Peyer's patch (tissue), 4 donors: ENCODE measurements at regions not wholly inside any gene's neighbourhood (a gene's known extent, or its start where the extent isn't known, plus 50 kb on each side); places are given as distances from the start of the nearest gene placed in this dataset.

Experiments
- CTCF ChIP-seq, 6 experiments: fragments of 450-650 bp in 4 of 6; fragments of 200-600 bp in 2 of 6; sonication (generic) in 1 of 6; IDR thresholded peaks; one replicate each; pipeline ENCODE4 v1.5.1; 2017 to 2019; ENCODE audit warnings: antibody characterized with exemption in 6 of 6, mild to moderate bottlenecking in 3 of 6, moderate library complexity in 1 of 6
- POLR2A ChIP-seq, 2 donors: fragments of 450-650 bp; IDR thresholded peaks; one replicate each; pipeline ENCODE4 v1.5.1; 2017; ENCODE audit warnings: antibody characterized with exemption in 2 of 2, mild to moderate bottlenecking in 2 of 2, moderate library complexity in 2 of 2

- TF ChIP-seq CTCF (IDR thresholded peaks at IDR 0.05) (no peak), POLR2A (IDR thresholded peaks at IDR 0.05) (no peak)
These were observed 279.6 kb downstream of the QKI start for GRCh38 chr6:163694072-163694471.
